Sigmoid colon (tissue), 6 donors: ENCODE measurements at regions not wholly inside any gene's neighbourhood (a gene's known extent, or its start where the extent isn't known, plus 50 kb on each side); places are given as distances from the start of the nearest gene placed in this dataset.

Experiments used
- DNase-seq: peaks from one replicate; pipeline ENCODE4 v3.0.0-alpha.2; 2019
- H3K27ac ChIP-seq, 4 donors: fragments of 200-600 bp; sonication (generic); one replicate each; pipeline ENCODE4 v1.5.1; 2016 to 2019; ENCODE audit warnings: mild to moderate bottlenecking in 1 of 4
- H3K27me3 ChIP-seq, 3 donors: fragments of 200-600 bp; sonication (generic); one replicate each; pipeline ENCODE4 v1.5.1; 2019; ENCODE audit warnings: mild to moderate bottlenecking in 1 of 3
- H3K36me3 ChIP-seq, 4 donors: fragments of 200-600 bp; sonication (generic); one replicate each; pipeline ENCODE4 v1.5.1; 2016 to 2019
- H3K4me1 ChIP-seq, 4 donors: fragments of 200-600 bp; sonication (generic); one replicate each; pipeline ENCODE4 v1.5.1; 2017 to 2019
- H3K4me3 ChIP-seq, 4 donors: fragments of 200-600 bp; sonication (generic); one replicate each; pipeline ENCODE4 v1.5.1; 2017 to 2019; ENCODE audit warnings: mild to moderate bottlenecking in 2 of 4, moderate library complexity in 1 of 4
- H3K9me3 ChIP-seq, 4 donors: fragments of 200-600 bp in 3 of 4; sonication (generic) in 3 of 4; one replicate each; pipeline versions ENCODE4 v1.5.1 to v1.6.1; 2013 to 2019
- EP300 ChIP-seq, 4 donors: sonication (generic); formaldehyde crosslinking; IDR thresholded peaks; one replicate each; pipeline ENCODE4 v1.6.1; 2017; ENCODE audit warnings: antibody characterized with exemption in 4 of 4
- POLR2A ChIP-seq, 2 donors: fragments of 450-650 bp; IDR thresholded peaks; one replicate each; pipeline ENCODE4 v1.6.1; 2016; ENCODE audit warnings: antibody characterized with exemption in 2 of 2, mild to moderate bottlenecking in 2 of 2, moderate library complexity in 2 of 2
- POLR2AphosphoS5 ChIP-seq, 4 donors: sonication (generic); formaldehyde crosslinking; IDR thresholded peaks; one replicate each; pipeline ENCODE4 v1.6.1; 2017; ENCODE audit warnings: antibody characterized with exemption in 4 of 4
- WGBS, 2 donors: extraction: QIAGEN DNeasy Blood & Tissue Kit; methylation state at CpG; one replicate each; pipeline ENCODE4 v1.1.7; 2013; 5-methylcytosine and 5-hydroxymethylcytosine counted together
- intact Hi-C: fragments of 100-400 bp; cut with DNase I; formaldehyde crosslinking; loops from one replicate; pipeline ENCODE4 v1.15.1; 2023
- TF ChIP-seq, protein P1 (sequence below), 4 experiments: fragments of 450-650 bp in 3 of 4; fragments of 200-600 bp in 1 of 4; IDR thresholded peaks; one replicate each; pipeline ENCODE4 v1.5.1; 2016 to 2019; ENCODE audit warnings: antibody characterized with exemption in 4 of 4, mild to moderate bottlenecking in 3 of 4, moderate library complexity in 2 of 4
- donor health status: healthy with polysubstance abuse.
- donor health status: healthy.

DNA sequence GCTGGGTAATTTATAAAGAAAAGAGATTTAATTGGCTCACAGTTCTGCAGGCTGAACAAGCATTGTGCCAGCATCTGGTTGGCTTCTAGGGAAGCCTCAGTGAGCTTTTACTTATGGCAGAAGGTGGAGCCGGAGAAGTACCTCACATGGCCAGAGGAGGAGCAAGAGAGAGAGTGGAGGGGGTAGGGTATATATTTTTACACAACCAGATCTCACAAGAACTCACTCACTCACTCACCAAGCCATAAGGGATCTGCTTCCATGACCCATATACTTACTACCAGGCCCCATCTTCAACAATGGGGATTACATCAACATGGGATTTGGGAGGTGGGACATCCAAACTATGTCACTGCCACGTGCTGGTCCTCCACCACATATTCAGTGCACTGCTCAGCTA is 117.2 kb upstream of the PRNP start:
- TF ChIP-seq, protein P1, sequence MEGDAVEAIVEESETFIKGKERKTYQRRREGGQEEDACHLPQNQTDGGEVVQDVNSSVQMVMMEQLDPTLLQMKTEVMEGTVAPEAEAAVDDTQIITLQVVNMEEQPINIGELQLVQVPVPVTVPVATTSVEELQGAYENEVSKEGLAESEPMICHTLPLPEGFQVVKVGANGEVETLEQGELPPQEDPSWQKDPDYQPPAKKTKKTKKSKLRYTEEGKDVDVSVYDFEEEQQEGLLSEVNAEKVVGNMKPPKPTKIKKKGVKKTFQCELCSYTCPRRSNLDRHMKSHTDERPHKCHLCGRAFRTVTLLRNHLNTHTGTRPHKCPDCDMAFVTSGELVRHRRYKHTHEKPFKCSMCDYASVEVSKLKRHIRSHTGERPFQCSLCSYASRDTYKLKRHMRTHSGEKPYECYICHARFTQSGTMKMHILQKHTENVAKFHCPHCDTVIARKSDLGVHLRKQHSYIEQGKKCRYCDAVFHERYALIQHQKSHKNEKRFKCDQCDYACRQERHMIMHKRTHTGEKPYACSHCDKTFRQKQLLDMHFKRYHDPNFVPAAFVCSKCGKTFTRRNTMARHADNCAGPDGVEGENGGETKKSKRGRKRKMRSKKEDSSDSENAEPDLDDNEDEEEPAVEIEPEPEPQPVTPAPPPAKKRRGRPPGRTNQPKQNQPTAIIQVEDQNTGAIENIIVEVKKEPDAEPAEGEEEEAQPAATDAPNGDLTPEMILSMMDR (IDR thresholded peaks at IDR 0.05), result no peak
- TF ChIP-seq EP300 (IDR thresholded peaks at IDR 0.05) (no peak), POLR2AphosphoS5 (IDR thresholded peaks at IDR 0.05) (no peak), POLR2A (IDR thresholded peaks at IDR 0.05) (no peak)
- Histone ChIP-seq H3K4me1 (peaks cover 0 to 7% (median 3%) of the 10 kb centered on the region in 4 donors), H3K27ac (no peak overlapping the region), H3K9me3 (no peaks in the 10 kb centered on the region), H3K4me3 (no peak overlapping the region), H3K27me3 (no peaks in the 10 kb centered on the region), H3K36me3 (no peaks in the 10 kb centered on the region)
- WGBS, 2 donors, result 70 to 82% methylated on average over 2 of the region's 2 CpGs
- no peak for DNase-seq
- intact Hi-C loops, result no loop called here

- peaks cover 0 to 3% (median under 1%) of the 10 kb centered on the region in 4 donors for H3K4me1 ChIP-seq
- H3K27ac ChIP-seq, result no peak overlapping the region
- TF ChIP-seq POLR2A (IDR thresholded peaks at IDR 0.05) (no peak), EP300 (IDR thresholded peaks at IDR 0.05) (no peak), POLR2AphosphoS5 (IDR thresholded peaks at IDR 0.05) (no peak)
- TF ChIP-seq, protein P1 (IDR thresholded peaks at IDR 0.05), result no peak
- H3K9me3 ChIP-seq, result no peaks in the 10 kb centered on the region
- 50 to 58% methylated on average over 4 of the region's 4 CpGs for WGBS, 2 donors
- no peak for DNase-seq
- H3K4me3 ChIP-seq, result no peak overlapping the region
- H3K36me3 ChIP-seq, result no peaks in the 10 kb centered on the region
- no peaks in the 10 kb centered on the region for H3K27me3 ChIP-seq
- intact Hi-C loops, result no loop called here
Measured at GRCh38 chr20:4568361-4568959, 117.8 kb upstream of the PRNP start.

- no peaks in the 10 kb centered on the region for H3K4me1 ChIP-seq
- H3K27ac ChIP-seq, result no peak overlapping the region
- no peaks in the 10 kb centered on the region for H3K36me3 ChIP-seq
- 60 to 67% methylated on average over 2 of the region's 2 CpGs for WGBS, 2 donors
- no peaks in the 10 kb centered on the region for H3K9me3 ChIP-seq
- no peak for DNase-seq
- TF ChIP-seq, protein P1 (IDR thresholded peaks at IDR 0.05), result no peak
- no peak for TF ChIP-seq EP300 (IDR thresholded peaks at IDR 0.05)
- no peaks in the 10 kb centered on the region for H3K27me3 ChIP-seq
- no peak overlapping the region for H3K4me3 ChIP-seq
- intact Hi-C loops, result no loop called here
Measured at GRCh38 chr20:4567170-4567569, 119.1 kb upstream of the PRNP start.

GRCh38 chr20:4563534-4563933 is 122.7 kb upstream of the PRNP start:
- 8 to 20% methylated on average over 4 of the region's 4 CpGs for WGBS, 2 donors
- no peak overlapping the region for H3K4me3 ChIP-seq
- no peaks in the 10 kb centered on the region for H3K9me3 ChIP-seq
- H3K27ac ChIP-seq, result no peak overlapping the region
- intact Hi-C loops, result no loop called here
- H3K36me3 ChIP-seq, result no peaks in the 10 kb centered on the region
- H3K4me1 ChIP-seq, result no peaks in the 10 kb centered on the region
- TF ChIP-seq EP300 (IDR thresholded peaks at IDR 0.05), result no peak
- TF ChIP-seq, protein P1 (IDR thresholded peaks at IDR 0.05), result no peak
- TF ChIP-seq POLR2AphosphoS5 (IDR thresholded peaks at IDR 0.05), result no peak
- no peak for TF ChIP-seq POLR2A (IDR thresholded peaks at IDR 0.05)
- no peak for DNase-seq
- no peaks in the 10 kb centered on the region for H3K27me3 ChIP-seq

- no peak overlapping the region for H3K4me3 ChIP-seq
- no peak for DNase-seq
- TF ChIP-seq POLR2A (IDR thresholded peaks at IDR 0.05) (no peak), EP300 (IDR thresholded peaks at IDR 0.05) (no peak), POLR2AphosphoS5 (IDR thresholded peaks at IDR 0.05) (no peak)
- TF ChIP-seq, protein P1 (IDR thresholded peaks at IDR 0.05), result no peak
- H3K36me3 ChIP-seq, result no peaks in the 10 kb centered on the region
- H3K27me3 ChIP-seq, result no peaks in the 10 kb centered on the region
- intact Hi-C loops, result no loop called here
- peaks cover 0 to 3% (median 0%) of the 10 kb centered on the region in 4 donors for H3K9me3 ChIP-seq
- no peak overlapping the region for H3K27ac ChIP-seq
- no peaks in the 10 kb centered on the region for H3K4me1 ChIP-seq
Measured at GRCh38 chr20:4563031-4563430, 123.2 kb upstream of the PRNP start.
